Kidney tubule cell (primary cell): ENCODE measurements at regions not wholly inside any gene's neighbourhood (a gene's known extent, or its start where the extent isn't known, plus 50 kb on each side); places are given as distances from the start of the nearest gene placed in this dataset.
"Not testable (repeated sequence)": the region's sequence is repeated elsewhere in the genome, so short reads cannot be mapped to it uniquely, and the experiment has no call there.

Source experiments
- DNase-seq: peaks from one replicate; pipeline ENCODE4 v3.0.0-alpha.2; 2018; ENCODE audit warnings: low spot score

- no peak for DNase-seq
Observed at GRCh38 chr2:182477774-182478173, 50.9 kb upstream of the PDE1A start.

GRCh38 chr2:182481676-182482075 lies 54.8 kb upstream of the PDE1A start:
- DNase-seq = no peak

- DNase-seq = no peak
Observed at GRCh38 chr2:182482511-182482910, 55.7 kb upstream of the PDE1A start.

DNA sequence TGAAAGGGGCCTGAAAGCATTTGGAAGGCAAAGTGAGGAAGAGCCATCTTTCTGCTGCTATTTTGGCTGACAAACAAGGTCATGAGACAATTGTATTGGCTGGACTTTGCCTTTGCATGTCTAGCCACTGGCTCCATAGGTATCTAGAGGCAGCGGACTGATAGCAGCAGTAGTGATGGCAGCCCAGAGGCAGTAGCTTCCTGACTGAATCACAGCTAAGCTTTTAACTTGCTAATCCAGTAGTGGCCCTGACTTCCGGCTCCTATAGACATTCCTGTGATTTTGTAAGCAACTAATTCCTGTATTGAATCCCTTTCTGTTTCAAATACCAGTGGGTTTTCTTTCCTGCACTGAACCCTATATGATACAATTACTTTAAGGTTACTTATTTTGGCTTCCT lies 69.8 kb upstream of the PDE1A start:
- no peak for DNase-seq

- DNase-seq = no peak
Observed at GRCh38 chr2:182499706-182500470, 73.1 kb upstream of the PDE1A start.

- DNase-seq = no peak
Observed at GRCh38 chr2:182503886-182504285, 77.0 kb upstream of the PDE1A start.

- no peak for DNase-seq
Observed at GRCh38 chr2:182504903-182505302, 78.1 kb upstream of the PDE1A start.

GRCh38 chr2:182506606-182507005 lies 79.8 kb upstream of the PDE1A start:
- peak; percentile 51 for DNase-seq

DNA sequence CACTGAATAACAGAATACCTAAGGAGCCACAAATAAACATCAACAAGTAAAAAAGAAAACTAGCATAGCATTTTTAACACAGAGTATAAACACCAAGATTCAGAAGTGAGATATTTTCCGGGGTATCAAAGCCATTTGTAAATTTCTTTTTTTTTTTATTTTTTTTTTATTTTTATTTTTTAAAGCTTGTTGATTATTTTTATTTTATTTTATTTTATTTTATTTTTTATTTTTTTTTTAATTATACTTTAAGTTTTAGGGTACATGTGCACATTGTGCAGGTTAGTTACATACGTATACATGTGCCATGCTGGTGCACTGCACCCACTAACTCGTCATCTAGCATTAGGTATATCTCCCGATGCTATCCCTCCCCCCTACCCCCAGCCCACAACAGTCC lies 81.7 kb upstream of the PDE1A start:
- DNase-seq = not testable (repeated sequence)

DNA sequence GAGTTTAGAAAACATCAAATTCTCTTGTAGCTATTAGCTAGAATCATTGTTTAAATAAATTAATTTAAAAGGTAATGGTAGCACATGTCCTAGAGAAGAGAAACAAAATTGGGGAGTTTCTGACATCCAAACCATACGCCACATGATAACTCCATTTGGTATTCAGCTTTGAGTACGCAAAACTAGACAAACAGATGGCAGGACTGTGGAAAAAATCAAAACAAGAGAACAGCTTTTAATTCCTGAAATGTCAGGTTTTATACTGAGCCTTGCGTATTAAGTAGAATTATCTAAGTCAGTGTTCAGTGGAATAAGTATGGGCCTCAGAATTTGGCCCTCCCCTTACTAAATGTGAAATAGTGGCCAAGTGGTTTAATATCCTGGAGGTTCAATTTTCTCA lies 82.4 kb upstream of the PDE1A start:
- DNase-seq = no peak

DNA sequence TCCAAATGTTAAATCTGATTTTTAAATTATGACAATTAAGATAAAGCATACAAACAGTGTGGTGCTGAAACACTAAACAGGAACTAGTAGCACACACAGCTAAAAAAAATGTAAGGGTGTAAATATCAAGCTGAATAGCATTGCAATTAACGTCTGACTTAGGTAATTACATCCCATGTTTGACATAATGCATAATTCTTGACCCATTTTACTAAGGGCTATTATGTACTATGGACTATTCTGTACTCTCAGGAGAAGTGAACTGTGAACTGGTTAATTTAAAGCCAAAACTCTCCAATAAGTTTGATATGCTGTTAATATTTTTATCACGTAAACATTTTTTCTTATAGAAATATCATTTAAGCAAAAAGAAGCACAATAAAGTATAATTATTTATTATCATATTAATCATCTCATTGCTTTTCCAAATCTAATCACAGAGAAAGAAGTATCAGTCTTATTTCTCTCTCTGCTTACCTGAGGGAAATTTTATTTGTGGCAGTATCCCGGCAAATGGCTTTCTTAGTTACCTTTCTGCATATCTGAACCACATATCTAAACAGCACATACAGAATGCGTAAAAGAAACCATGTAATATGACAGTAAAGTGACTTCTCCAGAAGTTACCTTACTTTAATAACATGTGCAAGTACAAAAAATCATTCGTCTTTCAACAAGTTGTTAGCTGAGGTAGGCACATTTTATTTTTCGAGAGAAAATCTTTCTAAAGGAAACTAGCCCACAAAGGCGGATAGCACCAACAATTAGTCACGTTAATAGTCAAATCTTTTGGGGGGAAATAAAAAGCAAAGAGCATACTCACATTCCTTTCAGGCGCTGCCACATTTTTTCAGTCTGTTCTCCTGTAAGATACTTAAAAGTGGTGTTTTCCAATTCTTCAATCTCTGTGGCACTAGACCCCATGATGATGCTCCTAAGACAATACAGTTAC lies 94.9 kb upstream of the PDE1A start:
- no peak for DNase-seq

DNA sequence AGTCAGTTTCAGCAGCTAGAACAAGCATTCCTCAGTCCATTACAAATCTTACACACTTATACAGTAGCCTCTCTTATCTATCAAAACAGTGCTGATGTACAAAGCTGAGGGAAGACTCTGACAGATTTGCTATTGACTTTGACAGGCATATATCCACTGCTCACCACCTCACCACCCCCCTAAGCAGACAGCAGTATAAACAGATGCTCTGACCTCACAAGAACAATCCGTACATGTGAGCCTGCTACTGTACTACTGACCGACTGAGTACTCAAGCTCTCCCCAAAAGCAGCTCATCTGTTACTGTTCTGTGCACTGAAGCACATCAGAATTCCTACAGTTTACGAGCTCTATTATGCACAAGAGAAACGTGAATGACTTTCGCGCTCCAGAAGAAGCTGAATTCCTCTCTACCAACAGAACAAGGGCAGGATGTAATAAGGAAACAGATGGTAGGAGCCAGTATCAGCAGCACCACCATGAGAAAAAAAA lies 95.6 kb upstream of the PDE1A start:
- DNase-seq = peak; percentile 76

- no peak for DNase-seq
Observed at GRCh38 chr2:182522972-182523473, 96.2 kb upstream of the PDE1A start.

GRCh38 chr2:182530636-182531035 lies 103.8 kb upstream of the PDE1A start:
- no peak for DNase-seq

- no peak for DNase-seq
Observed at GRCh38 chr2:182540252-182540651, 113.4 kb upstream of the PDE1A start.

DNA sequence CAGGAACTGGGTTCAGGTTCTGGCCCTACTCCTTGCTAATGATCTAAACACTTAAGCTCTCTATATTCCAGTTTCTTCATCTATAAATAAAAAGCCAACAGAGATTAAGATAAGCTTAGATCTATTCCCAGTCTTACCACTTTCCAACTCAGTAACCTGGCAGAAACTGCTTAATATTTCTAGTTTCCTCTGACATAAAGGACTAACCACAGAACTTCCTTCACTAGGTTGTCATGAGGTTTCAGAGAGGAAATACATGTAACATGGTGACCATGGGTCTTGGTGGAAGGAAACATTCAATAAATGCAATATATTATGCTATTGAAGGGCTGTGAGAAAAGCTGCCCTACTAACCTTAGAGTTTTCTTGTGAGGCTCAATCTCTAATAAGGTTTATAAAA lies 114.4 kb upstream of the PDE1A start:
- peak; percentile 23 for DNase-seq

DNA sequence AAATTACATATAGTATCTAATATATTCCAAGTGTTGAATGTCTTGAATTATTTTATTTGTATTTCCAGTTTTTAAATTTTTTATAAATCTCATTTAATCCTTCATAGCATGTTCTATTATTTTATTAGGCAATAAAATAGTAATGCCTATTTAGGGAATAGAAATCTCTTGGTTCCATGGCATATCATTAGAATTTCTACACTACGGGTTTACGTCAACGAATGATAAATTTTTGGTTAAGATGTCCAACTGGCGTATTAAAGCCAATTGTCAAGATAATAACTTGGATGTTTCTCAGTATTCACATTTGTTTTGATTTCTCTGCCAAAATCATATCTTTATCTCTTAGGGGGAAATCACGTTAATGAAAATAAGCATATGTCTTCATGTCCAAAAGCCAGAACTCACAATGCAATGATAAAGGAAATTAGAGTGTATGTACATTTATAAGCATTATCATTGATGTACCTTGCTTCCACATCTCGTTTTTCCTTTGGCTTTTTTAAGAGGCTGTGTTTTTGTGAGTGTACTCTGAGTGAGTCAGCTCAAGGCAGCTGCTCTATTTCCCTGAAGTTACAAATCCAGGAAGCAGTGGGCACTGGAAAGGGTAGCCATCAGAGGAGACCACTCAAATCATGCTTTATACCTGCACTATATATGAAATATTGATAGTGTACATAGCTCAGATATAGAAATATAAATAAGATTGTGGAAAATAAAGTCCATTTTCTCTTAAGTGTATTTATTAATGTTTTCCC lies 115.8 kb upstream of the PDE1A start:
- DNase-seq = peak; percentile 28

DNA sequence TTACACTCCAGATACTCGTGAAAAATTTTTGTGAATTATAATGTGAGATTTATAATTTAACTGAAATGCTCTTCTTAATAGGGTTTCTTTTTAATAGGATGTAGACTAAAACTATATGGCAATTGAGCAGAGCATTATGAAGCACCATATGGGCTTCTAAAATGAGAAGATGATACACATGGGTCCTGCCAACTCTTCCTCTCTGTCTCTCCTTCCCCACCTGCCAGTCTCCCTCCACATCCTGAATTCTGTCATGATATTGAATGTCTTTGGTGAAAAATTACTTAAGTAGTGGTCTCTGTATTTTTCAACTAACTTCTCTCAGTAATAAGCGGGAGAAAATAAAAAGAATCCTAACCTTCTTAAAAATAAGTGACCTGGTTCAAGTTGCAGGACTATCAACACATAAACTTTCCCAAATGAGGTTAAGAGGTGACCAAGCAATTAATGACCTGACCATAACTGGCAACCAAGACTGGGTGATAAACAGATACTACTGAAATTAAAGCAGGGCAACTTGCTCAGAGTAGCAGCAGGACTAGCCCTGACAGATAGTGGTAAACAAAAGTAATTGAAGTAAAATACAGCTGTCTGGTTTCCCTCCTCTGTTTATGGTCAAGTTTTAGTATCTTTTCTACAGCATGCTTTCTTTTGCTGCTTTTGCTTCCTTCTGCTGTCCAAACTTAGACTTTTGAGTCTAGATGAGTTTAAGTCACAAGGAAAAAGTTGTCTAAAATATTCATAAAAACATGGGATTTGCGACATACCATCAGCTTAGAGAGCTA lies 117.1 kb upstream of the PDE1A start:
- DNase-seq = no peak

GRCh38 chr2:182545420-182546167 lies 118.8 kb upstream of the PDE1A start:
- peak; percentile 44 for DNase-seq
